Caki2 (cell line): ENCODE measurements at regions not wholly inside any gene's neighbourhood (a gene's known extent, or its start where the extent isn't known, plus 50 kb on each side); places are given as distances from the start of the nearest gene placed in this dataset.
"Not testable (repeated sequence)": the region's sequence is repeated elsewhere in the genome, so short reads cannot be mapped to it uniquely, and the experiment has no call there.

Experiments
- DNase-seq: peaks from one replicate; pipeline ENCODE4 v3.0.0-alpha.2; 2015; ENCODE audit warnings: low read depth
- in situ Hi-C: cut with HindIII; loops from 2 replicates; pipeline ENCODE4 v1.10.0; 2016; ENCODE audit warnings: low sequenced_read_pairs, low pct_unique_long_range_greater_than_20kb, mixed read lengths

DNA sequence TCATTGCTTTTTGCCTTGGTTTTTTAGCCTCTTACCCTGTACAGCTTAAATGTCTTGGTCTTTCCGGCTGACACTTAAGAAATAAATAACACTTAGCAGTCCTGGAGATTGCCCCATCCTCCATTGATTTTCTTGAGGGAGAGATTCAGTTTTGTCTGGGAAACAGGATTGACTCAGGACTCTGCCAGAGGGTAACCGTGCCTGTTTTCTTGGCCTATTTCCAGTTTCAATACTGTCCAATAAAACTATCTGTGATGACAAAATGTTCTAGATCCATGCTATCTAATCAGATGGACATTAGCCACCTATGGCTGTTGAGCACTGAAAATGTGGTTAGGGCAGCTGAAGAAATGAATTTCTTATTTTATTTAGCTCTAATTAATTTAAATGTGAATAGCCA is 216.1 kb downstream of the DUSP10 start:
- in situ Hi-C loops = no loop called here
- DNase-seq = no peak

DNA sequence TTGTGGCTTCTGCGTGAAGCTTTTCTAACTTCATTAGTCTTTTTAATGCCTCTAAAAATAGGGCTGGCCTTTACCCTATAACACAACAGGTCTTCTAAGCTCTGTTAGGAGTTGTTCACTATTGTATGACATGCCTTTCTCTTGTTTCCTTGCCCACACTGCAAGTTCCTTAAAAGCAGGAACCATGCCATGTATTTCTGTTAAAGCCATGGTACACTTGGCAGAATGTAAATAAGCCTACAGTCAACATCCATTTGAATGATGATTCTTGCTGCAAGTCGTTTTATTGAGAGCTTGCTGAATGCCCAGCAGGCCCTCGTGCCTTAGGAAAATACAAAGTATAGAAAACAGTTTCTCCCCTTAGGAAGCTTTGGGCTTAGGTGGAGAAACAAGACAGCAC is 214.6 kb downstream of the DUSP10 start:
- DNase-seq = no peak
- in situ Hi-C loops = no loop called here

DNA sequence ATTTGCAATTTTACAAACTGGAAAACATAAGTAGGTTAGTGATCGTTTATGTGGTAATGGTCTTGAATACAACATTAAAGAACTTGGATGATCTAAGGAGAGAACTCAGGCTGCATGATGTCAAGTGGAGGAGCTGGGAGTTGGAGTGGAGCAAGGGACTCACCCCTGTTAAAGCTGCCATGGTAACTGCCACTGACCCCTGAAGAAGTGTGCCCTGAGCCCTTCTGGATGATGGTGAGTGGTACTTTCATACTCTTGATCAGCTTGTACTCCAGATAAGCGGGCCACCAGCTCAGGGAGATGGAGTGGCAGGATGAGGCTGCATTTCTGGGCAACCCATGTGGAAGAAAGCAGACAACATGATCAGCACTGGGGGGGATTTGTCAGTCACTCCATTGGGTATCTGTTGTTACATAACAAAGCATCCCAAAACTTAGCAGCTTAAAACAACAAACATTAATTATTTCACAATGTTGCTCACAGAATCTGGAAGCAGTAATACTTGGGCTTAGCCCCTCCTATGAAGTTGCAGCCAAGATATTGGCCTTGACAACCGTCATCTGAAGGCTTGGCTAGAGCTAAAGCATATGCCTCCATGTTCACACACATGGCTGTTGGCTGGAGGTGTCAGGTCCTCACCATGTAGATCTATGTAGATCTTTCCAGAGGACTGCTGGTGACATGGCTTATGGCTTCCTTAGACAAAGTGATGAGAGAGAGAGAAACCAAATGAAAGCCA is 213.8 kb downstream of the DUSP10 start:
- DNase-seq = no peak
- in situ Hi-C loops = no loop called here

DNA sequence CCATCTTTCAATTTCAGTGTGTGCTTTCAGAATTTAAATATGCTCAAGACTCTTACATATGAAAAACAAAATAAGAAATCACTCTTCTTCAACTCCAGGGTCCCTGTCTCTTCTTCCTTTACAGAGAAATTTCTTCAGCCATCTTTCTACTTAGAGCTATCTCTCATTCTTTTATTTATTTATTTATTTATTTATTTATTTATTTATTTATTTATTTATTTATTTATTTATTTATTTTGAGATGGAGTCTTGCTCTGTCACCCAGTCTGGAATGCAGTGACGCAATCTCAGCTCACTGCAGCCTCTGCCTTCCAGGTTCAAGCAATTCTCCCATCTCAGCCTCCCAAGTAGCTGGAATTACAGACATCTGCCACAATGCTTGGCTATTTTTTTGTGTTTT is 211.7 kb downstream of the DUSP10 start:
- in situ Hi-C loops, DNase-seq: not testable (repeated sequence)

DNA sequence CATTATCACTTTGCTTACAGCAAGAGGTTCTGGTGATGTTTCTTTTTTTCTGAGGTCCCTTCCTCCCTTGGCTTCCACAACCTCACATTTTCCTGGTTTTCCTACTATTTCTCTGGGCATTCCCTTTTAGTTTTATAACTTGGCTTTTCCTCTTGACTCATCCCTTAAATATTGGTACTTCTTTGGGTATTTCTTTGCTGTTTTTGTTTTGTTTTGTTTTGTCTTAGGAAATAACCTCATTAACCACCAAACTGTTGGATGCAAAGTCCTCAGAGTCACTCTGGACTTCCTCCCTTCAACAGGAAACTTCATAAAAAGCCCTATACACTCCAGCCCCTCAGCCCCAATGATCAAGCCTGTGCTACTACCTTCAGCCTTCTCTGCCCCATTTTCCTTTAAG is 211.1 kb downstream of the DUSP10 start:
- no peak for DNase-seq
- in situ Hi-C loops = no loop called here

DNA sequence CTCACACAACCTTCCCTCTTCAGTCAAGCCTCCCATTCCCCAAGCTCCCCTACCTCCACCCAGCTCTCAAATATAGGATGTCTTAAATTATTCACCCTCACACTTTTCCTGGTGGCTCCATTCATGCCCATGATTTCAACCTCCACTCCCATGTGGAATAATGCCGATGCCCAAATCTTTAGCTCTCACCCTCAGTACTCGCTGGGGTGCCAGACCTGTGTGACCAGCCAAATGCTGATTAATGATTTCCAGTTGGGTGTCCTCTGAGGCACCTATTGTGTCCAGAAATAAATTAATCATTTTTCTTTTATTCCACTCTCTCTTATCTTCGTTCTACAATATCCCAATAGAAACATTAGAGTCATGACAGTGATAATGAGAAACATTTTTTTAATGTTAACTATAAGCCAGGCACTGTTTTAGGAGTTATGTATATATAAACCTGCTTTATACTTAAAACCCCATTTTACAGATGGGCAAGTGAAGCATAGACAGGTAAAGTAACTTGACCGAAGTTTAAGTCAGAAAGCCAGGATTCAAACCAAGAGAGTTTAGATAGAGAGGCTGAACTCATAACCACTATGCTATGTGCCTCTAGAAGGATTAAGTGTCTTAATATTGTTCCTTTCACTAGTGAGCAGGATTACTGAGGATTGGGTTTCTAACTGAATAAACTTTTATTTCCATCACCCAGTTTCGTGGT is 209.7 kb downstream of the DUSP10 start:
- no peak for DNase-seq
- in situ Hi-C loops = no loop called here

DNA sequence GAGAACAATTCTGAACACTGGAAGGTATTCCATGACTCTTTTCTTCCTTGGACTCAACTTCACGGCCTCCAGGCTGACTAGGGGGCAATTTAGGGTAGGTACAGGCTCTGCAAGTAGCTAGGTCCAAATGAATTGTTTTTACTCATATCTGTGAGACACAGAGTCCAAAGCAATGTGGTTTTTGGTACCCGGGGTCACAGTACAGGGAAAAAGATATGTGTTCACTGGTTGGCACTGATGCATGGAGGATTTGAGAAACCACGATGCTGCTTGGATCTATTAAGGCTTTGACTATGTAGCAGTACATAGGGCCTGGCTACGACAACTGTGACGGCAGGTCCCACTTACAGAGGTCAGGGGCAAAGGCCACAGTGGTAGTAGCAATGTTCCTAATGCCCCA is 200.6 kb downstream of the DUSP10 start:
- no peak for DNase-seq
- in situ Hi-C loops = no loop called here

DNA sequence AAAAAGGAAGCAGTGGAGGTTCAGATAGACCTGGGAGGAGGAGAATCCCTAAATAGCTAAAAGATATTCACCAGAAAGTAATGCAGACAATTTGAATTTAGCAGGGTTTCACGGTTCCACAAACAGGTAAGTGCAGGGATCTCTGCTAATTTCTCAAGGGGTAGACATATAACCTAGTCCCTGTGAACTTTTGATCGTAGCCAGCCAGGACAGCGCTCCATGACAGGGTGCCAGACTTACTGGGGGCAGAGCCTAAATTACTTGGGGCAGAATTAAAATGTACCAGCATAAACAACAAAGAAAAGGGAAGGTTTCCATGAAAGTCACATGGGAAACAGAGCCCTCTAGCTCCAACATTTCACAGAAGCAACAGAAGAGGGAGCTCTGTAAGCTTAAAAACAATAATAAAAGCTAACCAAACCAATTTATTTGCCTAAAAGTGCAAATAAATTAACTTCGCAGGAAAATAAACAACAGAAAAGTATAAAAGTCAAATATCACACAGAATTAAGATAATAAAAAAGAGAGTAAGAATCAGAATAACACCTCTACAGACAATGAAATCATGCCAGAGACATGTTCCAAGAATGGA is 198.3 kb downstream of the DUSP10 start:
- DNase-seq = no peak
- in situ Hi-C loops = no loop called here

DNA sequence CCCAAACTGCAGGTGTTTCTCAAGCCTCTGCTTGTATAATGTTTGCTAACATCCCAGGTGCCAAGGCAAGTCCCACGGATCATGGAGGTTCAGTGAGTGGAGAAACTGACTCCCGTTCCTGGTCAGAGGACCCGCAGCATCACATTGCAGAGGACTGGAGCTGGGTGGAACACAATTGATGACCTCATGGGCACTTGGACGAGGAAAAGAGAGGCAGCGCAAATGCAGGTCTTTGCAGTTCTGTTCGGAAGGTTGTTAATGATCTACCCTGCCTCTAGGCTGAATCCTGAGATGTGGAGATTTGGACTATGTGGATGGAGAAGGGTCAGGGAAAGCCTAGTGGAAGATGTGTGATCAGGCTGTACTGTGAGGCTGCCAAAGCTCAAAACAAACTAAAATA is 192.9 kb downstream of the DUSP10 start:
- DNase-seq = no peak
- in situ Hi-C loops = no loop called here

DNA sequence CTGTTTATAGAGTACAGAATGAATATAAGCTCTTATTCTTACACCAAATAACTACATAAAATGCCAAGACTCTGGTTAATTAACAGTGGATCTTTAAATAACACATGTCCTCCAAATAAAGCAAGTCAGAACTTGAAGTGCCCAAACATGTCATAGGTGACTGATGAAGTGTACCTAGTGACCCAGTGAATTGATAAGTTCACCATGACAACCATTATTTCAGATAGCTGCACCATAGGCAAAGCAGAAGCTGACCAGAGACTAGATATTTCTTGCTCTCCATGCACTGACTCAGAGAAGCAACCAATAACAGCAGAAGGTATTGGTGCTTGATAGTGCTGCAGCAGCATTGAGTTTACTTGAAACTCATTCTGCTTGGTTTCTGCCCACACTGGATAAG is 192.1 kb downstream of the DUSP10 start:
- no peak for DNase-seq
- in situ Hi-C loops = no loop called here

DNA sequence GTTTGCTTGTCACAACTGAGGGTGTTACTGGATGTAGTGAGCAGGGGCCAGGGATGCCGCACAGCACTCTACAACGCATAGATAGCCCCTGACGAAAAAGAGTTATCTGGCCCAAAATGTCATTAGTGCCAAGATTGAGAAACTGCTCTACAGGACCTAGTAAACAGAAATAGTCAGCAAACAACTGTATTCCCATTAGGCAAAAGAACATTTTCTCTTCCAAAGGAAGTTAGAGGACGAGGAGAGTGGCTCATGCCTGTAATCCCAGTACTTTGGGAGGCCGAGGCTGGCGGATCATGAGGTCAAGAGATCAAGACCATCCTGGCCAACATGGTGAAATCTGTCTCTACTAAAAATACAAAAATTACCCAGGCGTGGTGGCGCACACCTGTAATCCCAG is 189.1 kb downstream of the DUSP10 start:
- DNase-seq, in situ Hi-C loops: not testable (repeated sequence)

DNA sequence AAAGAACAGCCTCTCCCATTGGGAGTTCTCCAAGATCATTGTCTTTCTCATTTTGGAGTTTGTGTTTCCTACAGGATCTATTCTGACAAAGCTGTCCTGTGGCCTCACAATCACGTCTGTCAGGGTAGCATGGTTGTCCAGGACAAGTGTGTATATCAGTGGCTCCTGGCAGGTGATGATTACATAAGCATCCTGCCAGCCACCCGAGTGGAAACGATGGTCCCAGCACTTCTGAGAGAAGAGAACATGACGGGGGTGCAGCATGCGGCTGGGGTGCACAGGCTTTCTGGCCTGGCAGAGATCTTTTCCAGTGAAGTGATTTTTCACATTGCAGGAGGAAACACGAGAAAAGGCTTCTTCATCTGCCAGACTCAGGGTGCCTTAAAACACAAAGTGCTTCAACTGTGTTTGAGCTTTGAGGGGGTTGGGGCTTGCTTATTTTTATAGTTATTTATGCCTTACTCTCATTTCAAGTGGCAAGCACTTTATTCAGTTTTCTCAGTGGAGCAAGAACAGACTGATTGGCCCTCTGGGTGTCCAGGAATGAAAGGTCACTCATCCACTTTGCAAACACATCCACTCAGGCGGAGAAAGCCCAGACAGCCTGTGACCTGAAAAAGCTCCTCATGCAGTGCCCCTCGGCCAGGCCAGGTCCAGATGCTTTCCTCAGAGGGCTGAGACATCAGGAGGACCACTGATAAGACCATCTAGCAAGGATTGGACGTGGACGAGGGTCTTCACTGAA is 186.0 kb downstream of the DUSP10 start:
- DNase-seq = no peak
- in situ Hi-C loops = no loop called here

DNA sequence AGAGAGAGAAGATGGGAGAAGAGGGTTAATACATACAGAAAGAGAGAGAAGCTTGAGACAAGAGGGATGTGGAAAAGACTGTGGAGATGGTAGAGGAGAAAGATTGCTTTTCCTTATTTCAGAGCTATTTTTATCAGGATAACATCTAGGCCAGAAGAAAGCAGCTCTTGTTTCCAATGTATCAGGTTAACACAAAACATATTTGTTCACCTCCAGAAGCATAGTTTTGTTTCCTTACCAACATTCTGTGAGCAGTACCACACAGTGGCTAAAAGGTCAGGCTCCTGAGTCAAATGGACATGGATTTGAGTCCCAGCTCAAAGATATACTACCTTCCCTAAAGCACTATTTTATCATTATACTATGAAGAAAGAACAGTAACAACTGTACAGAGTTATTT is 185.5 kb downstream of the DUSP10 start:
- in situ Hi-C loops = no loop called here
- no peak for DNase-seq

DNA sequence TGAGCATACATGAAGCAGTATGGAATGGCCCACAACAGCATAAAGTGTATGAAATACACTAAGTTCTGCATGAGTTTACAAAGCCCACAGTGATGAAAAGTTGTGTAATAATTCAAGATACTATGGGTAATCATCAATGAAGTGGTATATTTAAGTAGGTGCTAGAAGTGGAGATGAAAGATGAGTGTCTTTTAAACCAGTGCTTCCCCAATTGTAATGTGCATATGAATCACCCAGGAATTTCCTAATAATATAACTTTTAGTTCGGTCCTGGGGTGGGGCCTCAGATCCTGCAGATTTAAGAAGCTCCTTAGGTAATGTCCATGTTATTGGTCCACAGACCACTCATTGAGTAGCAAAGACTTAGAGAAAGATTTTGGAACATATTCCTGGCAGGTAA is 184.9 kb downstream of the DUSP10 start:
- in situ Hi-C loops = no loop called here
- no peak for DNase-seq

DNA sequence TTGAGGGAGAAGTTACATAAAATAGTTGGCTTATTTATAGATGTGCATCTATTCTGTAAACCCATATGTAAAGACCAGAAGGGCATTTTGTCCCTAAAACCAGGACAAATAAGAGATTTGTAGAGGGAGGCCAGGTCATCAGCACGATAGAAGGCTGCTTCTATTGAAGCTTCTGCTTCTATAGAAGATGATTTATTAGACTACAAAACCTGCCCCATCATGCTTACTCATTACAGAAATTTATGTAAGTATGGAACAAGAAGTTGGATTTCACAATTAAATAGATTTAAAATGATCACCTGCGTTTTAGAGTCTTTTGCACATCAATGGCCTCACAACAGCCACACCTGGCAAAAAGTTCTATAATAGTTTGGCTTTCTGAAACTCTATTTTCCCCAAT is 183.5 kb downstream of the DUSP10 start:
- DNase-seq = no peak
- in situ Hi-C loops = no loop called here

DNA sequence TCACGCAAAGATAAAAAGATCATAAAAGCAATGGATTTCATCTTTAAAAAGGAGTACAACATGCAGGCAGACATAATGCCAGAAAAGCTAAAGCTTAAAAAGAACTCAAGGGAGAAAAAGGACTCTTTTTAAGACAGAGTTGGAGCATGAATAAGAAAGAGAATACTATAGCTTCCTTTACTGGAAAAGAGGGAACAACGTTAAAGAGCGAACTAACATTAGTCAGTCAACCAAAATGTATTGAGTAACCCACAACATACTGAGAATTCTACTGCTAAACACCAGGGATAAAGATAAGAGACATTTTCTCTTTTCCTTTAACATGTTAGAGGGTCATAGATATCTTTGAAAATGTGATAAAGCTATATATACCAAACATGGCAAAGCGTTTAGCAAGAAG is 182.0 kb downstream of the DUSP10 start:
- in situ Hi-C loops = no loop called here
- no peak for DNase-seq

DNA sequence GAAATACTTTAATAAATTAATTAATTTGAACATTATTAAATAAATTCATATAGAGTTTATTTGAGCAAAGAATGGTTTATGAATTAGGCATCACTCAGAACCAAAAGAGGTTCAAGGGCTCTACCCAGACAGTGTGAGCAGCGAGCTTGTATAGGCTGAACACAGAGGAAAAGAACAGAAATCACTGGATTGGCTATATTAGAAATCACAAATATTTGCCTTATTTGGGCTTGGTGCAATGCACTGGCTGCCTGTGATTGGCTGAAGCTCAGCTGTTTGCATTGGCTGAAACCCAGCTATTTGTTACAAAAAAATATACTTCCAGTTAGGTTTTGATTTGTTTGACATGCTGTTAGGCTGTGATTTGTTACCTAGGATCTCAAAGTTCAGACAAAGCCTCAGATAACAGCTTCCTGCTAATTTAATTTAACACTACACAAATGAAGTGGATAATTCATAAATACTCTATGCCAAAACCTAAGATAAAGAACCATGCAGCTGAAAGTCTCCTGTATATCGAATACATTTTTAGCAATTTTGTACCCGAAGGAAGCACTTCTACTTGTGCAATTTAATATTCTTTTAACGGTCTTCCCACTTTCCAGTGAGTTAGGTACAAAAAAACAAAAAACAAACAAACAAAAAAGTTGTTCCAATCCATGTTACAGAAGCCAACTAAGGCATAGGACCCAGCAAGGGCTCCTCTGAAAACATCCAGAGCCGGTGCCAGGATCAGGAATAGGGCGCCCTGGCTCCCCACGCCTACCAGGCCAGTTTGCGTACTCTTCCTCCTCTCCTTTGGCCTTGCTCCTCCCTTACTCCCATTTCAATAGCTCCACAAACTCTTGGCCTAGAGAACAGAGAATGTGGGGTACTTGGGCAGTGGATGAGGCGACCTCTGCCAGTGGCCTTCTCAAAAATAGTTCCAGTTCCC is 179.1 kb downstream of the DUSP10 start:
- DNase-seq = no peak
- in situ Hi-C loops = no loop called here

DNA sequence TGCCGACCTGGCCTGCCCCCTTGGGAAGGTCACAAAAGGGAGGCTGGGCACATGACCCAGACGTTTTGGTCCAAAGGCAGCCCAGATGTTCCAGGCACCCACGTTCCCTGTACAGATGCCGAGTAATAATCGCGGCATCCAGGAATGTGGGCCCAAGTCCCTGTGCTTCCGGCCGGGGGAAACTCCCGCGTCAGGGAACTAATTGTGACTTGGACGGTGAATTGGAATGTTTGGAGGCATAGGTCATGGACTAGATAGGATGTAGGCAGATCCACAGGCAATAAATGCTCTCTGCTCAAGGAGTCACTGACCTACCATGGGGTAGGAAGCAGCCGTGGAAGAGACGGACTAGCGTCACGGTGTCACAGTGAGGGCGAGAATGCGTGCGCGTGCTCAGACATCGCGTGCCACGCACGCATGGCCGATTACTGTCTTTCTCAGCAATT is 178.4 kb downstream of the DUSP10 start:
- DNase-seq = no peak

More for the DNA sequence above, 178.4 kb downstream of the DUSP10 start:
- in situ Hi-C loops = no loop called here
